KMS-11 (cell line): ENCODE measurements at regions not wholly inside any gene's neighbourhood (a gene's known extent, or its start where the extent isn't known, plus 50 kb on each side); places are given as distances from the start of the nearest gene placed in this dataset.

Experiments used
- H2AFZ ChIP-seq: fragments of 200-600 bp; sonication (generic); 2 replicates; pipeline ENCODE4 v1.6.1; 2016; ENCODE audit warnings: antibody characterized with exemption, mixed run types, low read depth
- H3K27ac ChIP-seq: fragments of 200-600 bp; sonication (generic); 2 replicates; pipeline ENCODE4 v1.6.1; 2016; ENCODE audit warnings: mild to moderate bottlenecking, mixed run types
- H3K27me3 ChIP-seq: fragments of 200-600 bp; sonication (generic); 2 replicates; pipeline ENCODE4 v1.6.1; 2017; ENCODE audit warnings: mild to moderate bottlenecking, low read depth, mixed run types, moderate library complexity; ENCODE audit not compliant: insufficient read depth
- H3K36me3 ChIP-seq: fragments of 200-600 bp; sonication (generic); 2 replicates; pipeline ENCODE4 v1.6.1; 2017; ENCODE audit warnings: mild to moderate bottlenecking, mixed run types; ENCODE audit not compliant: insufficient read depth
- H3K4me1 ChIP-seq: fragments of 200-600 bp; sonication (generic); 2 replicates; pipeline ENCODE4 v1.6.1; 2016; ENCODE audit warnings: mild to moderate bottlenecking, low read depth, mixed run types; ENCODE audit not compliant: poor library complexity, severe bottlenecking
- H3K4me2 ChIP-seq: fragments of 200-600 bp; sonication (generic); 2 replicates; pipeline ENCODE4 v1.7.0; 2016; ENCODE audit warnings: mild to moderate bottlenecking, mixed run types
- H3K4me3 ChIP-seq: fragments of 200-600 bp; sonication (generic); IDR thresholded peaks from 2 replicates; pipeline ENCODE4 v1.6.1; 2017; ENCODE audit warnings: low read depth, low read length, mixed read lengths; ENCODE audit not compliant: insufficient read depth
- H3K79me2 ChIP-seq: fragments of 200-600 bp; sonication (generic); 2 replicates; pipeline ENCODE4 v1.6.1; 2016; ENCODE audit warnings: low read depth, mixed run types; ENCODE audit not compliant: insufficient read depth
- H3K9ac ChIP-seq: fragments of 200-600 bp; sonication (generic); 2 replicates; pipeline ENCODE4 v1.6.1; 2016; ENCODE audit warnings: mild to moderate bottlenecking, mixed run types
- H4K20me1 ChIP-seq: fragments of 200-600 bp; sonication (generic); 2 replicates; pipeline ENCODE4 v1.6.1; 2016; ENCODE audit warnings: mild to moderate bottlenecking, mixed run types; ENCODE audit not compliant: insufficient read depth
- TF ChIP-seq, protein P1 (sequence below): fragments of 200-600 bp; sonication (generic); conservative IDR thresholded peaks from 2 replicates; pipeline ENCODE4 v1.6.1; 2017; ENCODE audit warnings: low read depth, mild to moderate bottlenecking, antibody characterized with exemption, low read length, moderate library complexity, mixed read lengths

DNA sequence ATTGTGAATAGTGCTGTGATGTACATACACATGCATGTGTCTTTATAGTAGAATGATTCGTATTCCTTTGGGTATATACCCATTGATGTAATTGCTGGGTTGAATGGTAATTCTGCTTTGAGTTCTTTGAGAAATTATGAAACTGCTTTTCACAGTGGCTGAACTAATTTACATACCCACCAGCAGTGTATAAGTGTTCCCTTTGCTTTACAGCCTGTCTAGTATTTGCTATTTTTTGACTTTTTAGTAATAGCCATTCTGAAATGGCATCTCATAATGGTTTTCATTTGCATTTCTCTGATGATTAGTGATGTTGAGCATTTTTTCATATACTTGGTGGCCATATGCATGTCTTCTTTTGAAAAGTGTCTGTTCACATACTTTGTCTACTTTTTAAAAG lies 54.5 kb upstream of the FAM78B start:
- Histone ChIP-seq H3K79me2 (no peaks in the 10 kb centered on the region), H3K4me3 (peak overlapping the region; percentile 7), H3K27me3 (no peaks in the 10 kb centered on the region), H3K36me3 (no peaks in the 10 kb centered on the region), H3K27ac (no peak overlapping the region), H4K20me1 (no peaks in the 10 kb centered on the region), H3K4me1 (no peaks in the 10 kb centered on the region), H2AFZ (no peak overlapping the region), H3K9ac (no peak overlapping the region), H3K4me2 (no peak overlapping the region)
- TF ChIP-seq, protein P1, sequence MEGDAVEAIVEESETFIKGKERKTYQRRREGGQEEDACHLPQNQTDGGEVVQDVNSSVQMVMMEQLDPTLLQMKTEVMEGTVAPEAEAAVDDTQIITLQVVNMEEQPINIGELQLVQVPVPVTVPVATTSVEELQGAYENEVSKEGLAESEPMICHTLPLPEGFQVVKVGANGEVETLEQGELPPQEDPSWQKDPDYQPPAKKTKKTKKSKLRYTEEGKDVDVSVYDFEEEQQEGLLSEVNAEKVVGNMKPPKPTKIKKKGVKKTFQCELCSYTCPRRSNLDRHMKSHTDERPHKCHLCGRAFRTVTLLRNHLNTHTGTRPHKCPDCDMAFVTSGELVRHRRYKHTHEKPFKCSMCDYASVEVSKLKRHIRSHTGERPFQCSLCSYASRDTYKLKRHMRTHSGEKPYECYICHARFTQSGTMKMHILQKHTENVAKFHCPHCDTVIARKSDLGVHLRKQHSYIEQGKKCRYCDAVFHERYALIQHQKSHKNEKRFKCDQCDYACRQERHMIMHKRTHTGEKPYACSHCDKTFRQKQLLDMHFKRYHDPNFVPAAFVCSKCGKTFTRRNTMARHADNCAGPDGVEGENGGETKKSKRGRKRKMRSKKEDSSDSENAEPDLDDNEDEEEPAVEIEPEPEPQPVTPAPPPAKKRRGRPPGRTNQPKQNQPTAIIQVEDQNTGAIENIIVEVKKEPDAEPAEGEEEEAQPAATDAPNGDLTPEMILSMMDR: no peak

DNA sequence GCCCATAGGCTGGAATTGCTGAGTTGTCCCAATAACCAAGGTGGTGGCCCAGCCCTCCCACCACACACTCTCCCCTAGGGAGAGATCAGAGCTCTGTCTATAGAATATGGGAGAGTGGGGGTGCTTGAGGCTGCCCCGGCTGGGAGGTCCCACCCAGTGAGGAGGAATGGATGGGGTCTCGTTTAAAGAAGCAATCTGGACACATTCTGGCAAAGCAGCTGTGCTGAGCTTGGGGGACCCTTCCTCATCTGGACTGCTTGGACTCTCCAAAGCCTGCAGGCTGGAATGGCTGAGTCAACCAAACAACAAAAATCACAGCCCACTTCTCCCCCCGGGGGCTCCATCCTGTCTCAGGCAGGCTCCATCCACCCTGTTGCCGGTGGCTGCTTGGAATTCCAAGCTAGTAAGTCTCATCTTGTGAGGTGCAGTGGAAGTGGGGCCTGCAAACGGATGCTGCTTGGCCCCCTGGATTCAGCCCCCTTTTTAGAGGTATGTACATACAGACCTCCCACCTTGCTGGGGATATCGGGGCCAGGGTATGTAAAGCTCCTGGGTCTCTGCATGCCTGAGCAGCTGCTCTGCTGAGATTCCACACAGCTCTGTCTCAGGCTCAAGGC lies 67.1 kb upstream of the FAM78B start:
- TF ChIP-seq, protein P1: no peak
- no peak overlapping the region for H3K4me3 ChIP-seq
- H3K4me2 ChIP-seq: no peak overlapping the region
- no peak overlapping the region for H3K9ac ChIP-seq
- H3K36me3 ChIP-seq: no peaks in the 10 kb centered on the region
- H3K79me2 ChIP-seq: no peaks in the 10 kb centered on the region
- H4K20me1 ChIP-seq: no peaks in the 10 kb centered on the region
- H3K4me1 ChIP-seq: no peaks in the 10 kb centered on the region
- no peaks in the 10 kb centered on the region for H3K27me3 ChIP-seq
- H2AFZ ChIP-seq: no peak overlapping the region
- no peak overlapping the region for H3K27ac ChIP-seq

DNA sequence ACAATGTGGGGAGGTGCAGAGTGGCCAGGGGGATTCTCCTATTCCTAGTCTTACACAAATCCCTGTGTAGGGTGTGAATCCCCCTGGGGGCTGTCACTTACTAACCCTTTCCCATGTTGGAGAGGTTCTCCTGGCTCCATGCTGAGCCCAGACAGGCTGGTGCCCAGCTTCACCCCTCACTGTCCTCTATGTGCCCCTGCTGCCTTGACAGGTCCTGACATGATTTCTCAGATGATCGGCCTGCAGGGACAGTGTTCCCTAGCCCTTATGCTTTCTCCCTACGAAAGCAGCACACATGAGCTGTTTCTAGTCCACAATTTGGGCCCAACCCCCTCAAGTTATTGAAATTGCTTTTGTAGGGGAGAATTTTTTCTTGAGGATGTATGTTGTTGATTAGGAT lies 68.9 kb upstream of the FAM78B start:
- no peaks in the 10 kb centered on the region for H3K79me2 ChIP-seq
- H3K27ac ChIP-seq: no peak overlapping the region
- H2AFZ ChIP-seq: no peak overlapping the region
- no peaks in the 10 kb centered on the region for H3K36me3 ChIP-seq
- TF ChIP-seq, protein P1: no peak
- H3K4me2 ChIP-seq: no peak overlapping the region
- no peaks in the 10 kb centered on the region for H3K4me1 ChIP-seq
- no peak overlapping the region for H3K4me3 ChIP-seq
- no peak overlapping the region for H3K9ac ChIP-seq
- no peaks in the 10 kb centered on the region for H3K27me3 ChIP-seq
- H4K20me1 ChIP-seq: no peaks in the 10 kb centered on the region

DNA sequence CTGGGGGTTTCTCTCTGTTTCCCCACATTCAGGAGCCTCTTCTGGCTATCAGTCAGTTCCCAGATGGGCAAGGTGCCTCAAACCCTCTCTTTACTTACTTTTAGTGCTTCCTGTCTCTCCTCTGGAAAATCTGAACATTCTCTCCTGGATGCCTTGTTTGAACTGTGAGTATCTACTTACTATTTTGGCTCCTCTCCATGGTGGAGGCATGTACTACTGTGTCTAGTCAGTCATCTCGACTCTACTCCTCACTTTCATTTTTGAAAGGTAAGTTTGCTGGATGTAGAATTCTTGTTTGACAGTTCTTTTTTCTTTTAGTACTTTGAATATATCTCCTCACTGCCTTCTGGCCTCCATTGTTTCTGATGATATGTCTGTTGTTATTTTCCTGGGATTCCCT lies 70.9 kb upstream of the FAM78B start:
- Histone ChIP-seq H3K36me3 (no peaks in the 10 kb centered on the region), H3K9ac (no peak overlapping the region), H2AFZ (no peak overlapping the region), H3K4me3 (no peak overlapping the region), H3K27me3 (no peaks in the 10 kb centered on the region), H3K79me2 (no peaks in the 10 kb centered on the region), H3K27ac (no peak overlapping the region), H3K4me1 (no peaks in the 10 kb centered on the region), H3K4me2 (no peak overlapping the region), H4K20me1 (no peaks in the 10 kb centered on the region)
- TF ChIP-seq, protein P1: no peak
